CD4-positive, alpha-beta T cell treated with Interleukin-10 for 1 hour (primary cell): ENCODE measurements at regions not wholly inside any gene's neighbourhood (a gene's known extent, or its start where the extent isn't known, plus 50 kb on each side); places are given as distances from the start of the nearest gene placed in this dataset.

ENCODE experiments used
- DNase-seq: peaks from one replicate; pipeline ENCODE4 v3.0.0-alpha.2; 2020

GRCh38 chr6:105954148-105954547, 132.0 kb upstream of the PRDM1 start:
- DNase-seq, result no peak

- DNase-seq, result no peak
Measured at GRCh38 chr6:105952772-105953690, 133.1 kb upstream of the PRDM1 start.

GRCh38 chr6:105952326-105952725, 133.8 kb upstream of the PRDM1 start:
- DNase-seq, result no peak

GRCh38 chr6:105951322-105951721, 134.8 kb upstream of the PRDM1 start:
- DNase-seq, result no peak

GRCh38 chr6:105949869-105950268, 136.3 kb upstream of the PRDM1 start:
- DNase-seq, result no peak

GRCh38 chr6:105943514-105943913, 142.6 kb upstream of the PRDM1 start:
- no peak for DNase-seq

GRCh38 chr6:105941621-105942412, 144.3 kb upstream of the PRDM1 start:
- DNase-seq, result no peak

- DNase-seq, result no peak
Measured at GRCh38 chr6:105940990-105941389, 145.1 kb upstream of the PRDM1 start.

GRCh38 chr6:105936972-105937371, 149.2 kb upstream of the PRDM1 start:
- no peak for DNase-seq

GRCh38 chr6:105935416-105935815, 150.7 kb upstream of the PRDM1 start:
- DNase-seq, result no peak

GRCh38 chr6:105934708-105935107, 151.4 kb upstream of the PRDM1 start:
- no peak for DNase-seq

GRCh38 chr6:105932440-105932839, 153.7 kb upstream of the PRDM1 start:
- no peak for DNase-seq

- DNase-seq, result no peak
Measured at GRCh38 chr6:105929626-105930025, 156.5 kb upstream of the PRDM1 start.

- no peak for DNase-seq
Measured at GRCh38 chr6:105926318-105926717, 159.8 kb upstream of the PRDM1 start.

GRCh38 chr6:105925706-105926105, 160.4 kb upstream of the PRDM1 start:
- no peak for DNase-seq

GRCh38 chr6:105921781-105922180, 164.4 kb upstream of the PRDM1 start:
- DNase-seq, result no peak

- no peak for DNase-seq
Measured at GRCh38 chr6:105920071-105920470, 166.1 kb upstream of the PRDM1 start.

- no peak for DNase-seq
Measured at GRCh38 chr6:105917038-105917695, 169.0 kb upstream of the PRDM1 start.

- no peak for DNase-seq
Measured at GRCh38 chr6:105911106-105911629, 175.0 kb upstream of the PRDM1 start.

- DNase-seq, result no peak
Measured at GRCh38 chr6:105909106-105909505, 177.0 kb upstream of the PRDM1 start.

GRCh38 chr6:105907991-105908390, 178.1 kb upstream of the PRDM1 start:
- no peak for DNase-seq

GRCh38 chr6:105907301-105907700, 178.8 kb upstream of the PRDM1 start:
- no peak for DNase-seq

GRCh38 chr6:105902401-105903031, 183.6 kb upstream of the PRDM1 start:
- DNase-seq, result no peak
